ENCODE measurements at regions not wholly inside any gene's neighbourhood (a gene's known extent, or its start where the extent isn't known, plus 50 kb on each side); places are given as distances from the start of the nearest gene placed in this dataset.
"Not testable (repeated sequence)": the region's sequence is repeated elsewhere in the genome, so short reads cannot be mapped to it uniquely, and the experiment has no call there.

- DNase-seq (ENCODE audit: low read depth), result no peak
Measured at GRCh38 chr5:172548981-172549687, 91.9 kb upstream of the NEURL1B start.

DNA sequence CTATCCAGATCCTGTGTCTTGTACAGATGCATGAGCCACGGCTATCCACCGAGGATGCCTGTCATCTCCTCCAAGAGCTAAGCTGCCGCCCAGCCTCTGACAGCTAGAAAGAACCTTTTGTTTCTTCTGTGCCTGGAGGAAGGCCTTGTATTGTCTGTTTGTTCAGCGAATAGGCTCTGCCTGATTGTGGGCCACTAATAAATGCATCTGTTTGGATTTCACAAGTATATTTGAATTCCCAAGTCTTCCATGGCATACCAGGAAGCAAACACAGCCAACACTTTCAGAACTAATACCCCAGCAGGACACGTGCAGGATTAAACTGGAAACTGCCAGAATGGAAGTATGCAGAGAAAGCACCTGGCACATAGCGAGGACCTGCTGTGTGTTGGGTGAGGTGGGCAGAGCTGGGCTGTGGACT is 92.7 kb upstream of the NEURL1B start:
- no peak for DNase-seq (ENCODE audit: low read depth)

DNA sequence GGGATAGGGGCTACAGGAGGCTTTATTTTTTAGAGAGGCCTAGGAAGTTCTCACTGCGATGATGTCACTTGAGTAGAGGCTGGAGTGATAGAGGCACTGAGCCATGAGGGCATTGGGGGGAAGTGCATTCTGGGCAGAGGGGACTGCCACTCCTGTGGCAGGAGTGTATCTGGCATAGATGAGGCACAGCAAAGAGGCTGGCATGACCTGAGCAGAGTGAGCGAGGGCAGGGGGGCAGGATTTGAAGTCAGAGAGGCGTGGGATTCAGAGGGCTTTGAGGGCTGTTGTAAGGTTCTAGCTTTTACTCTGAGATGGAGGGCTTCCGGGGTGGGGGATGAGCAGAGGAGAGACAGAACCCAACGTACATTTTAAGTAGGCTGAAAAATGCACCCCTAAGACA is 91.9 kb upstream of the SH3PXD2B start:
- DNase-seq (ENCODE audit: low read depth), result no peak

GRCh38 chr5:172545291-172545801 is 91.0 kb upstream of the SH3PXD2B start:
- DNase-seq (ENCODE audit: low read depth), result no peak

GRCh38 chr5:172544371-172545095 is 90.2 kb upstream of the SH3PXD2B start:
- DNase-seq (ENCODE audit: low read depth), result no peak

- DNase-seq (ENCODE audit: low read depth), result no peak
Measured at GRCh38 chr5:172543484-172544298, 89.4 kb upstream of the SH3PXD2B start.

DNA sequence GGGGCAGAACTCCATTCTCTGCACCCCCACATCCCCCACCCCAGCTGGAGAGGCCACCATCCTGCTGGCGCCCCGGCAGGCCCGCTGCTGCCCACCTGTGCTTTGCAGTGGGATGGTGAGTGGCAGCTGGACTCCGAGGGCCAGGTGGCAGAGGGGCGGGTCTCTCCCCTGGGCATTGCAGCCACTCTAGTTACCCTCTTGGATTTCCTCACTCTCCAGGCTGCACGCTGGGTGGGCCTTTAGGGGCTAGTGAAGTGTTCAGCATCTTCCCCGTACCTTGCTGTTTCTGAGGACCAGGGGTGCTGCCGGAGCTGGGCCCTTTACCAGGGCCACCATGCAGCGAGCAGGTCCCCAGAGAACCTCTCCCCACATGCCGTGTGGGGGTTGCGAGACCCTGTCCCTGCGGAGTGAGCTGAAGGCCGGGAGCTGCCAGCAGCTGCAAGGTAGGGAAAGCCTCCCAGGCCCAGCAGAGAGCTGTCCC is 88.4 kb upstream of the SH3PXD2B start:
- no peak for DNase-seq (ENCODE audit: low read depth)

- DNase-seq (ENCODE audit: low read depth), result no peak
Measured at GRCh38 chr5:172541773-172542136, 87.4 kb upstream of the SH3PXD2B start.

GRCh38 chr5:172541099-172541772 is 86.9 kb upstream of the SH3PXD2B start:
- DNase-seq (ENCODE audit: low read depth), result no peak

GRCh38 chr5:172540099-172540870 is 86.0 kb upstream of the SH3PXD2B start:
- DNase-seq (ENCODE audit: low read depth), result no peak

GRCh38 chr5:172535108-172535445 is 80.8 kb upstream of the SH3PXD2B start:
- no peak for DNase-seq (ENCODE audit: low read depth)

- peak; percentile 61 for DNase-seq (ENCODE audit: low read depth)
Measured at GRCh38 chr5:172534229-172535107, 80.1 kb upstream of the SH3PXD2B start.

GRCh38 chr5:172533399-172534228 is 79.3 kb upstream of the SH3PXD2B start:
- DNase-seq (ENCODE audit: low read depth), result peak; percentile 24

GRCh38 chr5:172533058-172533398 is 78.7 kb upstream of the SH3PXD2B start:
- no peak for DNase-seq (ENCODE audit: low read depth)

DNA sequence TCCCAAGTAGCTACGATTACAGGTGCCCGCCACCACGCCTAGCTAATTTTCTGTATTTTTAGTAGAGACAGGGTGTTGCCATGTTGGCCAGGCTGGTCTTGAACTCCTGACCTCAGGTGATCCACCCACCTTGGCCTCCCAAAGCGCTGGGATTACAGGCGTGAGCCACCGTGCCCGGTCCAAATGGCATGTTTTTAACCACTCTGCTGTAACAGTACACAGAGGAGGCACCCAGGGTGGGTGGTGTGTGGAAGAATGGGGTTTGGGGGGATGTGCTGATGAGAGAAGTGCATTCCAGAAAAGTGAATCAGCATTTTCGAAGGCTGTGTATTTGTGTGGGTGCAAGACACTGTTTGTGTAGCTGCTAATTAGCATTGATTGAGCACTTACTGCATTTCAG is 78.1 kb upstream of the SH3PXD2B start:
- DNase-seq (ENCODE audit: low read depth), result not testable (repeated sequence)

DNA sequence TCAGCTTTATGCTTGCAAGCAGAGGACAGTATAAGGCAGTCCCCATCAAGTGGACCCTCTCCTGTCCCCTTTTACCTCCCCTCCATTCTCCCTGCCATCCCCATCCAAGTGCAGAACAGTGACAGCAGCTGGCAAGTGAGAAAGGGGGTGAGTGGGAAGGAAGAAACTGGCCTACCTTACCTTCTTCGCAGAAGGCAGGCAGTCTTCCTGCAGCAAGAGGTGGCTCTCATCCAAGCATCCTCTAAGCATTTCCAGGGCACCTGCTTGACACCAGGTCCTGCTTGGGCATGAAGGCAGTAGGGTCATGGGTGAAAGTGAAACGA is 77.3 kb upstream of the SH3PXD2B start:
- no peak for DNase-seq (ENCODE audit: low read depth)

DNA sequence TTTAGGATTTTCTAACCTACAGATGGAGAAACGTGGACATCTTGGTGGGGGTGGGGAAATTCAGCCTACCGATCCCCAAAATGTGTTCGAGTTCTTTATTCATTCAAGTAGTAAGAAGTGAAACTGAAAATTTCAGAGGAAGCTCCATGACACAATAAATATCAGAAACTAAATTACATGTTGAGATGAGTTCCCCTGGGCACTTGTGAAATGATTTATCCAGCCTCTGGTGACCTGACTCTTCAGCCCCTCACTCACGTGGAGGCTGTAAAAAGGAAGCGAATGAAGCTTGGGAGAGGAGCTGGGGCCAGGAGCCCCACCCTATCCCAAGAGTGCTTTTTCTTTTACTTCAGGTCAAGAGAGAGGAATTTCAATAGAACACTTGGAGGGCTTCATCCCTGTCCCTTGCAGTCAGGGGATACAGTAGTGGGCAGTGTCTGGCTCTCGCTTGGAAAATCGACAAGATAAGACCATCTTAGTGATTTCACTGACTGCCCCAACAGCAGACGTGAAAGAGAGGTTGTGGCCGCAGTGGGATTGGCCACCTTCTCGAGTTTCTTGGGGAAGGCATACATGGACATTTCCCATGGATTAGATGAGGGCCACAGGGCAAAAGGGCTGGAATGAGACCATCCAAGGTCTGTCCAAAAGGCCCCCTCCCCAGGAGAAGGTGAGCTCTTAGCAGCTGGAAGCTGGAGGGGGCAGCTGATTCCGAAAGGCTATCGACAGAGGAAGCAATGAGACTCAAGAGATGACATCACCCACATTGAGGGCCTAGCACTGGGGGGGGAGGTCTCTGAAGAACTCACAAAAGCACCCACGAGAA is 76.8 kb upstream of the SH3PXD2B start:
- no peak for DNase-seq (ENCODE audit: low read depth)

DNA sequence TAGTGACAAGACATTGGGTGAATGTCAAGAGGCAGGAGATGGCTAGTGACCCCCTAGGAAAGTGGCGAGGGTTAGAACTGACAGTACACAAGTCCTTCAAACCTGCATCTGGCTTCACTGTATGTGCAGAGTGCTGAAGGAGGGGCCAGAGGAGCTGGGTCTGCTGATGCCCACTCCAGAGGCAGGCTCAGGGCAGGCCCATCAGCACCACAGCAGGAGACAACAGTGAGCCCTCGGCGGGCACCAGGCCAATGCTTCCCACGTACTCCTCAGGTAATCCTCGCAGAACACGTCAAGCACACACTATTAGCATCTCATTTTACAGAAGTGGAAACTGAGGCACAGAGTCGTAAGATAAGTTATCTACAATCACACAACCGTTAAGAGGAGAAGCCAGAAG is 76.1 kb upstream of the SH3PXD2B start:
- DNase-seq (ENCODE audit: low read depth), result no peak

GRCh38 chr5:172529896-172530295 is 75.6 kb upstream of the SH3PXD2B start:
- DNase-seq (ENCODE audit: low read depth), result no peak

Measured in M059J (cell line).